Prostate gland (tissue), 2 donors: ENCODE measurements at regions not wholly inside any gene's neighbourhood (a gene's known extent, or its start where the extent isn't known, plus 50 kb on each side); places are given as distances from the start of the nearest gene placed in this dataset.

Source experiments
- DNase-seq: peaks from one replicate; pipeline ENCODE4 v3.0.0-alpha.2; 2019; ENCODE audit warnings: low spot score
- H3K27ac ChIP-seq, 2 donors: fragments of 200-600 bp; sonication (generic); 2 replicates each; pipeline ENCODE4 v1.5.1; 2017 to 2019
- H3K27me3 ChIP-seq: fragments of 200-600 bp; sonication (generic); replicated peaks from 2 replicates; pipeline ENCODE4 v1.5.1; 2019; ENCODE audit not compliant: insufficient read depth
- H3K36me3 ChIP-seq, 2 donors: fragments of 200-600 bp; sonication (generic); 1 replicate in 1 of 2; 2 replicates in 1 of 2; pipeline versions ENCODE4 v1.5.1 to v1.8.1; 2017 to 2019
- H3K4me1 ChIP-seq: fragments of 200-600 bp; sonication (generic); replicated peaks from 2 replicates; pipeline ENCODE4 v1.5.1; 2019
- H3K4me3 ChIP-seq, 2 donors: fragments of 200-600 bp; sonication (generic); 2 replicates each; pipeline ENCODE4 v1.5.1; 2017 to 2019
- H3K9me3 ChIP-seq: fragments of 200-600 bp; sonication (generic); 2 replicates; pipeline ENCODE4 v1.5.1; 2017
- POLR2A ChIP-seq: fragments of 450-650 bp; IDR thresholded peaks from one replicate; pipeline ENCODE4 v1.6.1; 2016; ENCODE audit warnings: antibody characterized with exemption, mild to moderate bottlenecking
- POLR2AphosphoS5 ChIP-seq: sonication (generic); formaldehyde crosslinking; IDR thresholded peaks from one replicate; pipeline ENCODE4 v1.6.1; 2017; ENCODE audit warnings: antibody characterized with exemption
- WGBS: methylation state at CpG from one replicate; pipeline ENCODE4 v1.1.5; 2018; 5-methylcytosine and 5-hydroxymethylcytosine counted together
- intact Hi-C: fragments of 100-400 bp; cut with DNase I; formaldehyde crosslinking; loops from one replicate; pipeline ENCODE4 v1.14.2; 2022
- TF ChIP-seq, protein P1 (sequence below), 4 experiments: fragments of 200-600 bp in 2 of 4; fragments of 450-650 bp in 2 of 4; sonication (generic) in 2 of 4; IDR thresholded peaks; 1 replicate in 3 of 4; 2 replicates in 1 of 4; pipeline ENCODE4 v1.5.1; 2016 to 2019; ENCODE audit warnings: antibody characterized with exemption in 4 of 4, mild to moderate bottlenecking in 2 of 4, moderate library complexity in 2 of 4

DNA sequence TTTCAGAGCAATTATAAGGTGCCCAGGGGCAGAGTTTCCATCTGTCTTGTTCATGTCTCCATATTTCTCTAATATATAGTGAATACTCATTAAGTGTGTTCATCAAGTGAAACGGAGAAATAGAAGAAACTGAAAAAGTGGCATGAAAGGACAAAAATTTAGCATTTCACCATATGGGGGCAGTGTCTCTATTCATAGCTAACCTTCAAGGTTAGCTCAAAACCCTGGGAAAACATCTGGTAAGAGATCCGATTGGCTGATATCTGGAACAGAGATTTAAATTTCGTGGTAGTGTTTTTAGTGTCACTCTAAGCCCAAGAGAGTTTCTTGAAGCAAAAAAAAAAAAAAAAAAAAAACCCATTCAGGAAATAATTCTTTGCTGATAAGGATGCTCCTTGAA lies 367.5 kb downstream of the DAD1 start:
- Histone ChIP-seq H3K4me1 (no peaks in the 10 kb centered on the region), H3K36me3 (no peaks in the 10 kb centered on the region), H3K27ac (no peak overlapping the region), H3K27me3 (no peaks in the 10 kb centered on the region), H3K9me3 (no peaks in the 10 kb centered on the region), H3K4me3 (no peak overlapping the region)
- 35% methylated on average over 3 of the region's 3 CpGs for WGBS
- no peak for DNase-seq
- intact Hi-C loops = loop anchor here (5.0 to 10.0 kb wide), 2 partner anchors 103 to 151 kb away; no protein-coding TSS in a partner anchor
- TF ChIP-seq POLR2A = no peak
- no peak for TF ChIP-seq POLR2AphosphoS5
- TF ChIP-seq, protein P1, sequence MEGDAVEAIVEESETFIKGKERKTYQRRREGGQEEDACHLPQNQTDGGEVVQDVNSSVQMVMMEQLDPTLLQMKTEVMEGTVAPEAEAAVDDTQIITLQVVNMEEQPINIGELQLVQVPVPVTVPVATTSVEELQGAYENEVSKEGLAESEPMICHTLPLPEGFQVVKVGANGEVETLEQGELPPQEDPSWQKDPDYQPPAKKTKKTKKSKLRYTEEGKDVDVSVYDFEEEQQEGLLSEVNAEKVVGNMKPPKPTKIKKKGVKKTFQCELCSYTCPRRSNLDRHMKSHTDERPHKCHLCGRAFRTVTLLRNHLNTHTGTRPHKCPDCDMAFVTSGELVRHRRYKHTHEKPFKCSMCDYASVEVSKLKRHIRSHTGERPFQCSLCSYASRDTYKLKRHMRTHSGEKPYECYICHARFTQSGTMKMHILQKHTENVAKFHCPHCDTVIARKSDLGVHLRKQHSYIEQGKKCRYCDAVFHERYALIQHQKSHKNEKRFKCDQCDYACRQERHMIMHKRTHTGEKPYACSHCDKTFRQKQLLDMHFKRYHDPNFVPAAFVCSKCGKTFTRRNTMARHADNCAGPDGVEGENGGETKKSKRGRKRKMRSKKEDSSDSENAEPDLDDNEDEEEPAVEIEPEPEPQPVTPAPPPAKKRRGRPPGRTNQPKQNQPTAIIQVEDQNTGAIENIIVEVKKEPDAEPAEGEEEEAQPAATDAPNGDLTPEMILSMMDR (IDR thresholded peaks at IDR 0.05) = no peak

DNA sequence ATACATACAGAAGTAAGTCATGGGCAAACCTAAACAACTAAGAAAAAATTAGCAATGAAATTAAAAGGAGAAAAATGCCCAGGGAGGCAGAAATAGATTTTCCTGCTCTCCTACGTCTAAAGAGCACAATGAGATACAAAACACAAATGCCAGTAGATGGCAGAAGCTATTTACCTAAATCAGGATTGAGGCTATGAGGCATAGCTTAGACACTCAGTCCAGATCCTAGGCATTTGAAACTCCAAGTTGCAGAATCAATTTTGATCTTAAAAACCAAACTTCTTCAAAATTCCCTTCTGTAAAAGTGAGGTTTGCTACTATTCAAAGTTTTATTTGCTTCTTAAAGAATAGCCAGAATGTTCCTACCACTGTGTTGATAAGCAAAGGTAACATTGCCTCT lies 368.6 kb downstream of the DAD1 start:
- intact Hi-C loops = loop anchor here (5.0 to 10.0 kb wide), 2 partner anchors 104 to 152 kb away; no protein-coding TSS in a partner anchor
- H3K27ac ChIP-seq = no peak overlapping the region
- no peaks in the 10 kb centered on the region for H3K27me3 ChIP-seq
- H3K4me1 ChIP-seq = no peaks in the 10 kb centered on the region
- no peak overlapping the region for H3K4me3 ChIP-seq
- no peaks in the 10 kb centered on the region for H3K36me3 ChIP-seq
- TF ChIP-seq POLR2A = no peak
- no peak for TF ChIP-seq POLR2AphosphoS5
- TF ChIP-seq, protein P1 (IDR thresholded peaks at IDR 0.05) = no peak
- 9% methylated on average over 1 of the region's 1 CpG for WGBS
- no peaks in the 10 kb centered on the region for H3K9me3 ChIP-seq
- no peak for DNase-seq

DNA sequence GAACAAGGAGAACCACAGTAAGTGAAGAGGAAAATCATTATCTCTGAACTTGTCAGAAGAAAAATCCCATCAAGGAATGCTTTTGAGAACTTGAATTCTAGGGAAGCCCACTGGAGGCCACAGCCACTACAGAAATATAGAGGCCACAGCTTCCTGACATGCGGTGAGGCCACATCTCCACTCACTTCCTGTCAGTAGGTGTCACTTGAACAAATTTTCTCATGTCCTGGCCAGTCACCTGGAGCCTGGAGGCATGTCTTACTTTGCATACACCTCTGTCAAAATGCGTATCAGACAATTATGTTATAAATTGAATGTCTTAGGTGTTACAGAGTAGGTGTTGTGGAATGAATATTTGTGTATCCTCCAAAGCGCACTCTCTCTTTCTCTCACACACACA lies 370.3 kb downstream of the DAD1 start:
- Histone ChIP-seq H3K36me3 (no peaks in the 10 kb centered on the region), H3K27me3 (no peaks in the 10 kb centered on the region), H3K4me1 (no peaks in the 10 kb centered on the region), H3K9me3 (no peaks in the 10 kb centered on the region), H3K27ac (no peak overlapping the region), H3K4me3 (no peak overlapping the region)
- TF ChIP-seq POLR2A = no peak
- TF ChIP-seq, protein P1 (IDR thresholded peaks at IDR 0.05) = no peak
- no peak for TF ChIP-seq POLR2AphosphoS5
- WGBS = 86% methylated on average over 3 of the region's 3 CpGs
- no peak for DNase-seq
- intact Hi-C loops = no loop called here

DNA sequence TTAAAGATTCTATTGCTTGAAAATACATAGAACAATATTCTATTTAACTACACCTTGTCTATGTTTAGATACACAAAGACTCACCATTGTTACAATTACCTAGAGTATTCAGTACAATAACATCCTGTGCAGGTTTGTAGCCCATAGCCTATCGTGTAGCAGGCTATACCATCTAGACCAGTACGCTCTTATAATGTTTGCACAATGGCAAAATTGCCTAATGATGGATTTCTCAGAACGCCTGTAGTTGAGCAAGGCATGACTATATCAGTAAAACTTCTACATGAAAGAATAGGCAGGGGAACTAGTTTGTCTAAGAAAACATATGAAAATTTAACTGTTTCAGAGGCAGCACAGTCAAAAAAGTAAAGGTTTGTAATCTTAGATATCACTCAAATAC lies 375.9 kb downstream of the DAD1 start:
- Histone ChIP-seq H3K36me3 (no peaks in the 10 kb centered on the region), H3K4me1 (no peaks in the 10 kb centered on the region), H3K27me3 (no peaks in the 10 kb centered on the region), H3K4me3 (no peak overlapping the region), H3K9me3 (no peaks in the 10 kb centered on the region), H3K27ac (no peak overlapping the region)
- 43% methylated on average over 3 of the region's 3 CpGs for WGBS
- TF ChIP-seq, protein P1 (IDR thresholded peaks at IDR 0.05) = no peak
- no peak for TF ChIP-seq POLR2A
- TF ChIP-seq POLR2AphosphoS5 = no peak
- intact Hi-C loops = no loop called here
- DNase-seq = no peak

DNA sequence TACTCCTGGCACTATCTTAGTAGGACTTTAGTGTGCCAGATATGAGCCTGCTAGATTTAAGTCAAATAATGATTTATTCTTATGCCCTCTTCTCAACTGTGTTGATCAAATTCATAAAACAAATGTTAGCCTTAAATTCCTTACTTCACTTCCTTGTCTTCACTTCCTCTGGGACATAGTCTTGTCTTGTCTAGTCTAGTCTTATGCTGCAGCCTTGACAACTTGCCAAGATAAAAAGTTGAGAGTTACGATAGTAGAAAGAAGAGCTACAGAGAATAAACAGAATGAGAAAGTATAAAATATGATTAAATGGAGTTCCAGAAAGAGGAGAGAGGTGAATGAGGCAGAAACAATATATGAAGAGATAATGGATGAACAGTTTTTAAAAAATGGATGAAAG lies 378.1 kb downstream of the DAD1 start:
- no peak overlapping the region for H3K27ac ChIP-seq
- no peak for DNase-seq
- no peak overlapping the region for H3K4me3 ChIP-seq
- 16% methylated on average over 1 of the region's 1 CpG for WGBS
- H3K4me1 ChIP-seq = no peaks in the 10 kb centered on the region
- intact Hi-C loops = no loop called here
- H3K27me3 ChIP-seq = no peaks in the 10 kb centered on the region
- no peaks in the 10 kb centered on the region for H3K9me3 ChIP-seq
- H3K36me3 ChIP-seq = no peaks in the 10 kb centered on the region
- TF ChIP-seq, protein P1 (IDR thresholded peaks at IDR 0.05) = no peak
- no peak for TF ChIP-seq POLR2A
- no peak for TF ChIP-seq POLR2AphosphoS5
